PC-9 (cell line): ENCODE measurements at regions not wholly inside any gene's neighbourhood (a gene's known extent, or its start where the extent isn't known, plus 50 kb on each side); places are given as distances from the start of the nearest gene placed in this dataset.
A peak's percentile ranks its signal among the peaks of the same experiment; 100 is the strongest.
"Not testable (repeated sequence)": the region's sequence is repeated elsewhere in the genome, so short reads cannot be mapped to it uniquely, and the experiment has no call there.

Source experiments
- BruUV-seq: library from RNA; stranded (reverse); fragments of 400-500 nt; replicated peaks from 2 replicates; lab custom pipeline; 2021; lab: Mats Ljungman, UMichigan
- CTCF ChIA-PET: fragments of 300-600 bp; sonication (Branson Sonifier 250); formaldehyde crosslinking; loops from one replicate; lab custom pipeline; 2022; ENCODE audit warnings: antibody characterized with exemption; lab: Charles Lee
- POLR2A ChIA-PET: fragments of 300-600 bp; sonication (Branson Sonifier 250); formaldehyde crosslinking; loops from one replicate; lab custom pipeline; 2022; ENCODE audit warnings: antibody characterized with exemption; ENCODE audit not compliant: unreplicated experiment; lab: Charles Lee
- DNase-seq, 2 experiments: peaks; one replicate each; pipeline versions ENCODE4 v3.0.0 to v3.0.0-alpha.2; 2015 to 2022; ENCODE audit warnings: mixed read lengths in 1 of 2
- H2AFZ ChIP-seq: fragments of 200-600 bp; sonication (generic); 2 replicates; pipeline ENCODE4 v1.8.1; 2017; ENCODE audit warnings: antibody characterized with exemption
- H3F3A ChIP-seq: fragments of 200-600 bp; sonication (generic); 2 replicates; pipeline ENCODE4 v1.8.1; 2017; ENCODE audit warnings: antibody characterized with exemption, mild to moderate bottlenecking, low read depth; ENCODE audit not compliant: insufficient read depth
- H3K27ac ChIP-seq: fragments of 200-600 bp; sonication (generic); 2 replicates; pipeline ENCODE4 v1.6.1; 2016; ENCODE audit warnings: mixed run types
- H3K27me3 ChIP-seq: fragments of 200-600 bp; sonication (generic); 2 replicates; pipeline ENCODE4 v1.6.1; 2016; ENCODE audit warnings: low read depth, mixed run types; ENCODE audit not compliant: insufficient read depth
- H3K36me3 ChIP-seq: fragments of 200-600 bp; sonication (generic); 2 replicates; pipeline ENCODE4 v1.6.1; 2016; ENCODE audit warnings: low read depth, mixed run types
- H3K4me1 ChIP-seq: fragments of 200-600 bp; sonication (generic); replicated peaks from 2 replicates; pipeline ENCODE4 v1.6.1; 2016; ENCODE audit warnings: mixed run types; ENCODE audit not compliant: insufficient read depth
- H3K4me2 ChIP-seq: fragments of 200-600 bp; sonication (generic); 2 replicates; pipeline ENCODE4 v1.6.1; 2017; ENCODE audit warnings: mixed run types
- H3K4me3 ChIP-seq: fragments of 200-600 bp; sonication (generic); 2 replicates; pipeline ENCODE4 v1.6.1; 2016; ENCODE audit warnings: mixed run types
- H3K79me2 ChIP-seq: fragments of 200-600 bp; sonication (generic); 2 replicates; pipeline ENCODE4 v1.6.1; 2017; ENCODE audit warnings: low read depth, mixed run types
- H3K9me2 ChIP-seq: fragments of 200-600 bp; sonication (generic); 2 replicates; pipeline ENCODE4 v1.8.1; 2017; ENCODE audit warnings: mild to moderate bottlenecking; ENCODE audit not compliant: insufficient read depth
- H3K9me3 ChIP-seq: fragments of 200-600 bp; sonication (generic); 2 replicates; pipeline ENCODE4 v1.8.1; 2016; ENCODE audit warnings: low read depth; ENCODE audit not compliant: insufficient read depth
- H4K20me1 ChIP-seq: fragments of 200-600 bp; sonication (generic); 2 replicates; pipeline ENCODE4 v1.8.1; 2017; ENCODE audit not compliant: insufficient read depth
- EZH2 ChIP-seq: fragments of 200-600 bp; sonication (generic); IDR thresholded peaks from 2 replicates; pipeline ENCODE4 v1.8.0; 2017; ENCODE audit warnings: antibody characterized with exemption, low read depth
- intact Hi-C: fragments of 100-400 bp; cut with micrococcal nuclease; formaldehyde crosslinking; loops from one replicate; pipeline ENCODE4 v1.10.0; 2022; ENCODE audit not compliant: unreplicated experiment
- TF ChIP-seq, protein P1 (sequence below): fragments of 200-600 bp; sonication (generic); conservative IDR thresholded peaks from 2 replicates; pipeline ENCODE4 v1.6.1; 2017; ENCODE audit warnings: mixed run types, antibody characterized with exemption, mild to moderate bottlenecking, moderate library complexity

DNA sequence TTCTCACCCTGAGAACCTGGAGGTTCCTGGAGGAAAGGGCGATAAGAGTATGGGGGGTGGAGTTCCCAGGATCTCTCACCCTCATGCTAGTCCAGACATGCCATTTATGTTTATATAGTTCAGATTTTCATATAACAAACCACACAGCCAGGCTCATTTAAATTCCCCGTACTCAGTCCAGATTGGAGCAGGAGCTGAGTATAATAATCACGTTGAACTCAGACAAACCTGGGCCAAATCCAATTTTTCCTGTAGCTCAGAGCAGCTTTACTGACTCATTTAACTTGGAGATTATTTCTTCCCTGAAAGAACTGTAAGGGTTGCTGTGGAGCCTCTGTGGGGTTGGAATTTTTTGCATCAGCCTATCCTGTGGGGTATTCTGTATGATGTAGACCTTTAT lies 660.8 kb downstream of the TMEM121 start:
- CTCF ChIA-PET, result no interaction called here

DNA sequence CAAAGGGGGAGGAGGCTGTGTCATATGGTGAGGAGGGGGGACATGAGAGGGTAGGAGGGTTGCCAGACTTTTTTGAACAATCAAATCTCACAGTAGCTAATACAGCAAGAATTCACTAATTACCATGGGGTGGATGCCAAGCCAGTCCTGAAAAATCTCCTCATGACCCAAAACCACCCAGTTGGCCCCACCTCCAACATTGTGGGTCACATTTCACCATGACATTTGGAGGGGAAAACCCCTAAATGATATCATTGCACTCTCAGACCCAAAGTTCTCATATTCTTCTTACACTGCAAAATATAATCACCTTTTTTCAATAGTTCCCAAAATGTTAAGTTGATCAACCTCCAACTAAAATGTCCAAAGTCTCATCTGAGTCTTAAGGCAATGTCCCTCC lies 666.3 kb downstream of the TMEM121 start:
- H3K27me3 ChIP-seq, H3K4me1 ChIP-seq, POLR2A ChIA-PET: not testable (repeated sequence)

More for the DNA sequence above, 660.8 kb downstream of the TMEM121 start:
- H3K27me3 ChIP-seq, result no peaks in the 10 kb centered on the region
- BruUV-seq, result no TSS peak
- H2AFZ ChIP-seq, result no peak overlapping the region
- POLR2A ChIA-PET, result no interaction called here
- no peaks in the 10 kb centered on the region for H3F3A ChIP-seq
- H4K20me1 ChIP-seq, result no peaks in the 10 kb centered on the region
- H3K79me2 ChIP-seq, result no peaks in the 10 kb centered on the region
- H3K36me3 ChIP-seq, result no peaks in the 10 kb centered on the region
- intact Hi-C loops, result no loop called here
- no peak overlapping the region for H3K4me3 ChIP-seq
- DNase-seq, result no peak
- no peaks in the 10 kb centered on the region for H3K9me2 ChIP-seq
- no peak overlapping the region for H3K27ac ChIP-seq
- TF ChIP-seq EZH2, result no peak
- TF ChIP-seq, protein P1, sequence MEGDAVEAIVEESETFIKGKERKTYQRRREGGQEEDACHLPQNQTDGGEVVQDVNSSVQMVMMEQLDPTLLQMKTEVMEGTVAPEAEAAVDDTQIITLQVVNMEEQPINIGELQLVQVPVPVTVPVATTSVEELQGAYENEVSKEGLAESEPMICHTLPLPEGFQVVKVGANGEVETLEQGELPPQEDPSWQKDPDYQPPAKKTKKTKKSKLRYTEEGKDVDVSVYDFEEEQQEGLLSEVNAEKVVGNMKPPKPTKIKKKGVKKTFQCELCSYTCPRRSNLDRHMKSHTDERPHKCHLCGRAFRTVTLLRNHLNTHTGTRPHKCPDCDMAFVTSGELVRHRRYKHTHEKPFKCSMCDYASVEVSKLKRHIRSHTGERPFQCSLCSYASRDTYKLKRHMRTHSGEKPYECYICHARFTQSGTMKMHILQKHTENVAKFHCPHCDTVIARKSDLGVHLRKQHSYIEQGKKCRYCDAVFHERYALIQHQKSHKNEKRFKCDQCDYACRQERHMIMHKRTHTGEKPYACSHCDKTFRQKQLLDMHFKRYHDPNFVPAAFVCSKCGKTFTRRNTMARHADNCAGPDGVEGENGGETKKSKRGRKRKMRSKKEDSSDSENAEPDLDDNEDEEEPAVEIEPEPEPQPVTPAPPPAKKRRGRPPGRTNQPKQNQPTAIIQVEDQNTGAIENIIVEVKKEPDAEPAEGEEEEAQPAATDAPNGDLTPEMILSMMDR, result no peak
- no peak overlapping the region for H3K4me2 ChIP-seq
- H3K9me3 ChIP-seq, result no peaks in the 10 kb centered on the region
- H3K4me1 ChIP-seq, result no peaks in the 10 kb centered on the region

DNA sequence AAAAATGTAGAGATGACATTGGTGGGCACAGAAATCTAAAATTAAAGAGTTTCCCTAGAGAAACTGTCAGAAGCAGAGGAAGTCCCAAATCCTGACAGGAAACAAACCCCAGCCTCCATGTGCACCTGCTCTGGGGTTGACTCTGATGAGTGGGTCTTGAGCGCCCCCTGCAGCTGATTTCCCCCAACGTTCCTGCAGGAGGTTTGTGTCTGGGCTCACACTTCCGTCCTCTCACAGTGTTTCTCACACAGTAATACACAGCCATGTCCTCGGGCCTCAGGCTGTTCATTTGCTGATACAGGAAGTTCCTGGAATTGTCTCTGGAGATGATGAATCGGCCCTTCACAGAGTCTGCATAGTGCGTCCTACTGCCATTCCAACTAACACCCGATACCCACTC lies 670.1 kb downstream of the TMEM121 start:
- POLR2A ChIA-PET, result not testable (repeated sequence)
- DNase-seq, result peak in 1 of 2 experiments; percentile 0

More for the DNA sequence above, 666.3 kb downstream of the TMEM121 start:
- H3K79me2 ChIP-seq, BruUV-seq, H3K36me3 ChIP-seq, H3K9me2 ChIP-seq, DNase-seq, H4K20me1 ChIP-seq, H3K4me3 ChIP-seq, H3K4me2 ChIP-seq, CTCF ChIA-PET, H2AFZ ChIP-seq, intact Hi-C loops, H3F3A ChIP-seq, H3K9me3 ChIP-seq, H3K27ac ChIP-seq: not testable (repeated sequence)

DNA sequence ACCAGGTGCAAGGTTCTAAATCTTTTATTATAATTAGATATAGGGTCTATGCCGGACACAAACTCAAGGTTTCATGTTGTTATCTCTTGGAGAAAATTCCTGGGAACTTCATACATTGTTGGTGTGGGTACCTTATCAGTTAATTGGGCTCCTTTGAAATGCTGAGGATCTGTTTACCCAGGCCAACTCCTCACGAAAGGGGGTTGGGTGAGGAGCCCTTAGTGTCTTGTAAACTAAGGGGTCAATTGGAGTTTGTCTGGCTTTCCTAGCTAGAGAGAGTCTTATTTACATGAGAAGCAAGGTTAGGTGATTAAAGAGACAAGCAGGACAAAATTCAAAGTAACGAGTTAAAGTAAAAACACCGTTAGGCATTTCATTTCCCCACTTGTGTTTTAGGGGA lies 670.9 kb downstream of the TMEM121 start:
- intact Hi-C loops, H4K20me1 ChIP-seq, H3K9me3 ChIP-seq, CTCF ChIA-PET, H3K4me1 ChIP-seq, H3K9me2 ChIP-seq, H3K4me3 ChIP-seq, H3K79me2 ChIP-seq, DNase-seq, H3K27ac ChIP-seq, H3K36me3 ChIP-seq, H3K4me2 ChIP-seq, H2AFZ ChIP-seq, POLR2A ChIA-PET, BruUV-seq, H3F3A ChIP-seq: not testable (repeated sequence)
- peaks cover 55% of the 10 kb centered on the region for H3K27me3 ChIP-seq

More for the DNA sequence above, 670.1 kb downstream of the TMEM121 start:
- H3K4me2 ChIP-seq, H3K36me3 ChIP-seq, H3K9me3 ChIP-seq, H3K4me1 ChIP-seq, H3F3A ChIP-seq, CTCF ChIA-PET, H3K79me2 ChIP-seq, BruUV-seq, H3K27ac ChIP-seq, H4K20me1 ChIP-seq, H2AFZ ChIP-seq, H3K9me2 ChIP-seq, H3K4me3 ChIP-seq, intact Hi-C loops: not testable (repeated sequence)
- peaks cover 47% of the 10 kb centered on the region for H3K27me3 ChIP-seq
